Liver (tissue), 8 donors: ENCODE measurements at regions not wholly inside any gene's neighbourhood (a gene's known extent, or its start where the extent isn't known, plus 50 kb on each side); places are given as distances from the start of the nearest gene placed in this dataset.

Experiments used
- DNase-seq: peaks from one replicate; pipeline ENCODE4 v3.0.0-alpha.2; 2017; ENCODE audit warnings: low spot score
- H3K27ac ChIP-seq, 2 donors: one replicate each; pipeline ENCODE4 v1.7.0; 2013; ENCODE audit warnings: inconsistent platforms in 2 of 2, low read length in 2 of 2, control low read depth in 1 of 2, low read depth in 1 of 2, mild to moderate bottlenecking in 1 of 2
- H3K27me3 ChIP-seq, 4 donors: one replicate each; pipeline versions ENCODE4 v1.6.1 to v1.7.0; 2013; ENCODE audit warnings: low read length in 3 of 4, inconsistent platforms in 1 of 4, mild to moderate bottlenecking in 1 of 4, moderate library complexity in 1 of 4; ENCODE audit not compliant: control insufficient read depth in 4 of 4, insufficient read depth in 4 of 4
- H3K36me3 ChIP-seq, 4 donors: one replicate each; pipeline versions ENCODE4 v1.6.1 to v1.7.0; 2013; ENCODE audit warnings: low read length in 3 of 4, mild to moderate bottlenecking in 3 of 4, low read depth in 1 of 4, moderate library complexity in 1 of 4; ENCODE audit not compliant: control insufficient read depth in 4 of 4, insufficient read depth in 3 of 4
- H3K4me1 ChIP-seq, 4 donors: one replicate each; pipeline versions ENCODE4 v1.6.1 to v1.7.0; 2013; ENCODE audit warnings: low read length in 3 of 4, mild to moderate bottlenecking in 3 of 4, moderate library complexity in 1 of 4; ENCODE audit not compliant: control insufficient read depth in 4 of 4, insufficient read depth in 4 of 4
- H3K4me3 ChIP-seq, 3 donors: one replicate each; pipeline versions ENCODE4 v1.6.1 to v1.7.0; 2013; ENCODE audit warnings: low read length in 3 of 3, control low read depth in 1 of 3, low read depth in 1 of 3, mild to moderate bottlenecking in 1 of 3
- H3K9ac ChIP-seq, 2 donors: one replicate each; pipeline ENCODE4 v1.7.0; 2013; ENCODE audit warnings: low read length in 2 of 2, mild to moderate bottlenecking in 2 of 2, moderate library complexity in 2 of 2, control low read depth in 1 of 2, low read depth in 1 of 2
- H3K9me3 ChIP-seq, 4 donors: one replicate each; pipeline versions ENCODE4 v1.6.1 to v1.7.0; 2013; ENCODE audit warnings: low read length in 3 of 4; ENCODE audit not compliant: control insufficient read depth in 4 of 4
- EGR1 ChIP-seq, 2 donors: IDR thresholded peaks; 2 replicates each; pipeline ENCODE4 v1.6.1; 2016 to 2018; ENCODE audit warnings: antibody characterized with exemption in 2 of 2, low read depth in 2 of 2
- FOXA1 ChIP-seq: IDR thresholded peaks from 2 replicates; pipeline ENCODE4 v1.6.1; 2016; ENCODE audit warnings: antibody characterized with exemption
- FOXA2 ChIP-seq: IDR thresholded peaks from 2 replicates; pipeline ENCODE4 v1.6.1; 2016; ENCODE audit warnings: antibody characterized with exemption
- GABPA ChIP-seq, 2 donors: IDR thresholded peaks in 1 of 2; conservative IDR thresholded peaks in 1 of 2; 2 replicates each; pipeline ENCODE4 v1.6.1; 2016; ENCODE audit warnings: antibody characterized with exemption in 2 of 2, mild to moderate bottlenecking in 1 of 2, moderate library complexity in 1 of 2
- HNF4A ChIP-seq, 2 donors: conservative IDR thresholded peaks; 2 replicates each; pipeline ENCODE4 v1.6.1; 2016; ENCODE audit warnings: antibody characterized with exemption in 2 of 2, mild to moderate bottlenecking in 2 of 2
- HNF4G ChIP-seq: IDR thresholded peaks from 2 replicates; pipeline ENCODE4 v1.6.1; 2016; ENCODE audit warnings: antibody characterized with exemption
- JUND ChIP-seq, 2 donors: IDR thresholded peaks; 2 replicates each; pipeline ENCODE4 v1.6.1; 2016; ENCODE audit warnings: antibody characterized with exemption in 2 of 2
- NR2F2 ChIP-seq: IDR thresholded peaks from 2 replicates; pipeline ENCODE4 v1.6.1; 2016; ENCODE audit warnings: antibody characterized with exemption
- RAD21 ChIP-seq, 2 donors: IDR thresholded peaks; 2 replicates each; pipeline ENCODE4 v1.6.1; 2016; ENCODE audit warnings: antibody characterized with exemption in 2 of 2, mild to moderate bottlenecking in 2 of 2
- SP1 ChIP-seq: IDR thresholded peaks from 2 replicates; pipeline ENCODE4 v1.6.1; 2018; ENCODE audit warnings: antibody characterized with exemption, mild to moderate bottlenecking
- TAF1 ChIP-seq: conservative IDR thresholded peaks from 2 replicates; pipeline ENCODE4 v1.6.1; 2016; ENCODE audit warnings: antibody characterized with exemption, mild to moderate bottlenecking
- YY1 ChIP-seq: IDR thresholded peaks from 2 replicates; pipeline ENCODE4 v1.6.1; 2016; ENCODE audit warnings: antibody characterized with exemption, mild to moderate bottlenecking
- WGBS: extraction: QIAGEN DNeasy Blood & Tissue Kit; methylation state at CpG from one replicate; pipeline ENCODE4 v1.1.7; 2013; 5-methylcytosine and 5-hydroxymethylcytosine counted together
- TF ChIP-seq, protein P1 (sequence below): fragments of 150-350 bp; IDR thresholded peaks from 2 replicates; pipeline ENCODE4 v1.5.1; 2017; ENCODE audit warnings: improper control_type of control experiment, low read depth, low read length; ENCODE audit not compliant: missing input control
- TF ChIP-seq, protein P2 (sequence below): IDR thresholded peaks from 2 replicates; pipeline ENCODE4 v1.6.1; 2016; ENCODE audit warnings: antibody characterized with exemption
- TF ChIP-seq, protein P3 (sequence below): IDR thresholded peaks from 2 replicates; pipeline ENCODE4 v1.6.1; 2016; ENCODE audit warnings: antibody characterized with exemption, mild to moderate bottlenecking
- TF ChIP-seq, protein P4 (sequence below): IDR thresholded peaks from 2 replicates; pipeline ENCODE4 v1.6.1; 2016; ENCODE audit warnings: antibody characterized with exemption
- TF ChIP-seq, protein P5 (sequence below): IDR thresholded peaks from 2 replicates; pipeline ENCODE4 v1.6.1; 2016; ENCODE audit warnings: antibody characterized with exemption
- donor health status: healthy.
- donor health status: healthy.
- donor health status: healthy.
- donor health status: healthy.
- donor health status: healthy.

DNA sequence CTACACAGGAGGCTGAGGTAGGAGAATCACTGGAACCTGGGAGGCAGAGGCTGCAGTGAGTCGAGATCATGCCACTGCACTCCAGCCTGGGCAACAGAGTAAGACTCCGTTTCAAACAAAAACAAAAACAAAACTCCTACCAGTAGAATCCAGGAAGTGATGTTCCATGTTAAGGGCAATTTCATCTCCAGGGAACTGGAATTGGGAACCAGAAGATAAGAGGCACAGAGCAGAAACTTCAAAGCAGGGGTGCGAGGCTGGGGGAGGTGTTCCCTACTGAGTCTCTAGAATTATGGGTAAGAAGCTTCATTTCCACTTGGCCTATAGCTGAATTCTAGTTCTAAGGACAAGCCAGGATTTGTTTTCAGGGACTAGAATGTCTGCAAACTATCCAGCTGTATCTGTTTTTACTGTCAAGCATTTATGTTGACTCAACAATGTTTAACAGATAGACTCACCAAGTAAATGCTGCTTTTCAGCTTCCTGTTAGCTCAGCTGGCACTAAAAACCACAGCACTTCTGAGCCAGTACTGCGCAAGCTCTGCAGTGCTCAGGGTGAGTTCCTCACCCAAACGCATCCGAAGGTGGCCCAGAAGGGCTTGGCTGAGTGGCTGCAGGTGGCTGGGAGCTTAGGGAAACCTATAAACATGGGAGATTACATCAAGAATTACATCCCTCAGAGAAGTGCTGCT lies 320.1 kb downstream of the MTRR start:
- Histone ChIP-seq H3K9ac (no peak overlapping the region), H3K27ac (no peak overlapping the region), H3K9me3 (no peaks in the 10 kb centered on the region), H3K36me3 (no peaks in the 10 kb centered on the region), H3K4me1 (no peaks in the 10 kb centered on the region), H3K27me3 (peaks cover 0 to 3% (median 0%) of the 10 kb centered on the region in 4 donors), H3K4me3 (no peak overlapping the region)
- TF ChIP-seq FOXA2: no peak
- no peak for TF ChIP-seq FOXA1
- TF ChIP-seq YY1: no peak
- TF ChIP-seq, protein P1, sequence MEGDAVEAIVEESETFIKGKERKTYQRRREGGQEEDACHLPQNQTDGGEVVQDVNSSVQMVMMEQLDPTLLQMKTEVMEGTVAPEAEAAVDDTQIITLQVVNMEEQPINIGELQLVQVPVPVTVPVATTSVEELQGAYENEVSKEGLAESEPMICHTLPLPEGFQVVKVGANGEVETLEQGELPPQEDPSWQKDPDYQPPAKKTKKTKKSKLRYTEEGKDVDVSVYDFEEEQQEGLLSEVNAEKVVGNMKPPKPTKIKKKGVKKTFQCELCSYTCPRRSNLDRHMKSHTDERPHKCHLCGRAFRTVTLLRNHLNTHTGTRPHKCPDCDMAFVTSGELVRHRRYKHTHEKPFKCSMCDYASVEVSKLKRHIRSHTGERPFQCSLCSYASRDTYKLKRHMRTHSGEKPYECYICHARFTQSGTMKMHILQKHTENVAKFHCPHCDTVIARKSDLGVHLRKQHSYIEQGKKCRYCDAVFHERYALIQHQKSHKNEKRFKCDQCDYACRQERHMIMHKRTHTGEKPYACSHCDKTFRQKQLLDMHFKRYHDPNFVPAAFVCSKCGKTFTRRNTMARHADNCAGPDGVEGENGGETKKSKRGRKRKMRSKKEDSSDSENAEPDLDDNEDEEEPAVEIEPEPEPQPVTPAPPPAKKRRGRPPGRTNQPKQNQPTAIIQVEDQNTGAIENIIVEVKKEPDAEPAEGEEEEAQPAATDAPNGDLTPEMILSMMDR: no peak
- TF ChIP-seq, protein P2, sequence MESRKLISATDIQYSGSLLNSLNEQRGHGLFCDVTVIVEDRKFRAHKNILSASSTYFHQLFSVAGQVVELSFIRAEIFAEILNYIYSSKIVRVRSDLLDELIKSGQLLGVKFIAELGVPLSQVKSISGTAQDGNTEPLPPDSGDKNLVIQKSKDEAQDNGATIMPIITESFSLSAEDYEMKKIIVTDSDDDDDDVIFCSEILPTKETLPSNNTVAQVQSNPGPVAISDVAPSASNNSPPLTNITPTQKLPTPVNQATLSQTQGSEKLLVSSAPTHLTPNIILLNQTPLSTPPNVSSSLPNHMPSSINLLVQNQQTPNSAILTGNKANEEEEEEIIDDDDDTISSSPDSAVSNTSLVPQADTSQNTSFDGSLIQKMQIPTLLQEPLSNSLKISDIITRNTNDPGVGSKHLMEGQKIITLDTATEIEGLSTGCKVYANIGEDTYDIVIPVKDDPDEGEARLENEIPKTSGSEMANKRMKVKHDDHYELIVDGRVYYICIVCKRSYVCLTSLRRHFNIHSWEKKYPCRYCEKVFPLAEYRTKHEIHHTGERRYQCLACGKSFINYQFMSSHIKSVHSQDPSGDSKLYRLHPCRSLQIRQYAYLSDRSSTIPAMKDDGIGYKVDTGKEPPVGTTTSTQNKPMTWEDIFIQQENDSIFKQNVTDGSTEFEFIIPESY: no peak
- TF ChIP-seq, protein P3, sequence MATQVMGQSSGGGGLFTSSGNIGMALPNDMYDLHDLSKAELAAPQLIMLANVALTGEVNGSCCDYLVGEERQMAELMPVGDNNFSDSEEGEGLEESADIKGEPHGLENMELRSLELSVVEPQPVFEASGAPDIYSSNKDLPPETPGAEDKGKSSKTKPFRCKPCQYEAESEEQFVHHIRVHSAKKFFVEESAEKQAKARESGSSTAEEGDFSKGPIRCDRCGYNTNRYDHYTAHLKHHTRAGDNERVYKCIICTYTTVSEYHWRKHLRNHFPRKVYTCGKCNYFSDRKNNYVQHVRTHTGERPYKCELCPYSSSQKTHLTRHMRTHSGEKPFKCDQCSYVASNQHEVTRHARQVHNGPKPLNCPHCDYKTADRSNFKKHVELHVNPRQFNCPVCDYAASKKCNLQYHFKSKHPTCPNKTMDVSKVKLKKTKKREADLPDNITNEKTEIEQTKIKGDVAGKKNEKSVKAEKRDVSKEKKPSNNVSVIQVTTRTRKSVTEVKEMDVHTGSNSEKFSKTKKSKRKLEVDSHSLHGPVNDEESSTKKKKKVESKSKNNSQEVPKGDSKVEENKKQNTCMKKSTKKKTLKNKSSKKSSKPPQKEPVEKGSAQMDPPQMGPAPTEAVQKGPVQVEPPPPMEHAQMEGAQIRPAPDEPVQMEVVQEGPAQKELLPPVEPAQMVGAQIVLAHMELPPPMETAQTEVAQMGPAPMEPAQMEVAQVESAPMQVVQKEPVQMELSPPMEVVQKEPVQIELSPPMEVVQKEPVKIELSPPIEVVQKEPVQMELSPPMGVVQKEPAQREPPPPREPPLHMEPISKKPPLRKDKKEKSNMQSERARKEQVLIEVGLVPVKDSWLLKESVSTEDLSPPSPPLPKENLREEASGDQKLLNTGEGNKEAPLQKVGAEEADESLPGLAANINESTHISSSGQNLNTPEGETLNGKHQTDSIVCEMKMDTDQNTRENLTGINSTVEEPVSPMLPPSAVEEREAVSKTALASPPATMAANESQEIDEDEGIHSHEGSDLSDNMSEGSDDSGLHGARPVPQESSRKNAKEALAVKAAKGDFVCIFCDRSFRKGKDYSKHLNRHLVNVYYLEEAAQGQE: no peak
- no peak for TF ChIP-seq RAD21 (IDR thresholded peaks at IDR 0.05)
- no peak for TF ChIP-seq HNF4G
- TF ChIP-seq, protein P4, sequence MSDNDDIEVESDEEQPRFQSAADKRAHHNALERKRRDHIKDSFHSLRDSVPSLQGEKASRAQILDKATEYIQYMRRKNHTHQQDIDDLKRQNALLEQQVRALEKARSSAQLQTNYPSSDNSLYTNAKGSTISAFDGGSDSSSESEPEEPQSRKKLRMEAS: no peak
- no peak for TF ChIP-seq TAF1
- TF ChIP-seq GABPA (IDR thresholded peaks at IDR 0.05 in 1 of 2, conservative IDR thresholded peaks at IDR 0.05 in 1 of 2): no peak
- TF ChIP-seq EGR1 (IDR thresholded peaks at IDR 0.05; ENCODE audit: low read depth in 2 of 2): no peak
- TF ChIP-seq, protein P5, sequence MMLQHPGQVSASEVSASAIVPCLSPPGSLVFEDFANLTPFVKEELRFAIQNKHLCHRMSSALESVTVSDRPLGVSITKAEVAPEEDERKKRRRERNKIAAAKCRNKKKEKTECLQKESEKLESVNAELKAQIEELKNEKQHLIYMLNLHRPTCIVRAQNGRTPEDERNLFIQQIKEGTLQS: no peak
- TF ChIP-seq JUND (IDR thresholded peaks at IDR 0.05): no peak
- TF ChIP-seq HNF4A (conservative IDR thresholded peaks at IDR 0.05): no peak
- DNase-seq: no peak
- 48% methylated on average over 6 of the region's 6 CpGs for WGBS

DNA sequence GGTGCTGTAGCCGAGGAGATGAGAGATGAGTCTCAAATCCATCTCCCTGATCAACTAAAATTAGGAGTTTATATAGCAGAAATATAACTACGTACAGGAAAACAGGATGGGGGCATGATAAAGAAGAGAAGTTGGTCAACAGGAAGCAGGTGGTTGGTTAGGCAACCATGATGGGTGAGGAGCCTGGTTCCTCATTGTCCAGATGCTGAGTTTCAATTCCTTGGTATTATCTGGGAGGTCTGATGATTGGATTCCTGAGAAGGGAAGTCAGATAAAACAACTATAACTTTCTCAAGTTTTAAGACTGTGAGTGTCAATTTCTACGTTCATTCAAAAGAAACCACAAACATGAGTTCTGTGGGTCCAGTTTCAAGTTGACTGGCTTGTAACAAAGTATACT lies 323.9 kb downstream of the MTRR start:
- H3K4me1 ChIP-seq: no peaks in the 10 kb centered on the region
- no peak overlapping the region for H3K27ac ChIP-seq
- WGBS: 54% methylated on average over 3 of the region's 3 CpGs
- no peaks in the 10 kb centered on the region for H3K36me3 ChIP-seq
- no peaks in the 10 kb centered on the region for H3K27me3 ChIP-seq
- H3K4me3 ChIP-seq: no peak overlapping the region
- DNase-seq: no peak
- H3K9me3 ChIP-seq: no peaks in the 10 kb centered on the region
- H3K9ac ChIP-seq: no peak overlapping the region
- TF ChIP-seq, protein P4: no peak
- TF ChIP-seq SP1 (no peak), FOXA1 (no peak), RAD21 (IDR thresholded peaks at IDR 0.05) (no peak), FOXA2 (no peak), EGR1 (IDR thresholded peaks at IDR 0.05; ENCODE audit: low read depth in 2 of 2) (no peak), YY1 (no peak), TAF1 (no peak), NR2F2 (no peak)
- TF ChIP-seq, protein P1: no peak
- TF ChIP-seq, protein P5: no peak
